H9 (cell line): ENCODE measurements at regions not wholly inside any gene's neighbourhood (a gene's known extent, or its start where the extent isn't known, plus 50 kb on each side); places are given as distances from the start of the nearest gene placed in this dataset.

Source experiments
- DNase-seq: peaks from one replicate; pipeline ENCODE4 v3.0.0-alpha.2; 2017
- H2AFZ ChIP-seq: one replicate; pipeline ENCODE4 v1.6.1; 2013; ENCODE audit warnings: mild to moderate bottlenecking, low read length, control low read depth, moderate library complexity
- H2AK5ac ChIP-seq: 2 replicates; pipeline ENCODE4 v1.6.1; 2013; ENCODE audit warnings: low read length, control low read depth, mixed read lengths; ENCODE audit not compliant: insufficient read length
- H2BK120ac ChIP-seq: one replicate; pipeline ENCODE4 v1.6.1; 2013; ENCODE audit warnings: low read depth, mild to moderate bottlenecking, low read length, control low read depth, inconsistent platforms; ENCODE audit not compliant: poor library complexity, severe bottlenecking
- H2BK12ac ChIP-seq: 2 replicates; pipeline ENCODE4 v1.6.1; 2013; ENCODE audit warnings: low read length, control low read depth, mixed read lengths, low read depth; ENCODE audit not compliant: insufficient read length
- H2BK15ac ChIP-seq: 2 replicates; pipeline ENCODE4 v1.6.1; 2013; ENCODE audit warnings: low read depth, low read length, control low read depth
- H2BK20ac ChIP-seq: one replicate; pipeline ENCODE4 v1.6.1; 2013; ENCODE audit warnings: low read depth, mild to moderate bottlenecking, low read length, control low read depth, inconsistent platforms; ENCODE audit not compliant: poor library complexity, severe bottlenecking
- H2BK5ac ChIP-seq: 2 replicates; pipeline ENCODE4 v1.6.1; 2013; ENCODE audit warnings: low read length, control low read depth, mixed read lengths; ENCODE audit not compliant: insufficient read length
- H3K14ac ChIP-seq: 2 replicates; pipeline ENCODE4 v1.6.1; 2013; ENCODE audit warnings: low read length, control low read depth; ENCODE audit not compliant: insufficient read depth
- H3K18ac ChIP-seq: 2 replicates; pipeline ENCODE4 v1.6.1; 2013; ENCODE audit warnings: low read depth, mild to moderate bottlenecking, mixed read lengths, low read length, control low read depth; ENCODE audit not compliant: insufficient read length
- H3K23ac ChIP-seq: 2 replicates; pipeline ENCODE4 v1.6.1; 2013; ENCODE audit warnings: low read length, control low read depth, mixed read lengths, low read depth; ENCODE audit not compliant: insufficient read length
- H3K23me2 ChIP-seq: 2 replicates; pipeline ENCODE4 v1.6.1; 2013; ENCODE audit warnings: low read depth, mild to moderate bottlenecking, mixed read lengths, low read length, control low read depth; ENCODE audit not compliant: insufficient read length, poor library complexity, severe bottlenecking
- H3K27ac ChIP-seq: 2 replicates; pipeline ENCODE4 v1.5.1; 2013; ENCODE audit warnings: low read length, control low read depth, mixed read lengths, low read depth; ENCODE audit not compliant: insufficient read length
- H3K27me3 ChIP-seq: 2 replicates; pipeline ENCODE4 v1.6.1; 2013; ENCODE audit warnings: low read length, control low read depth, inconsistent platforms; ENCODE audit not compliant: insufficient read depth
- H3K4ac ChIP-seq: 2 replicates; pipeline ENCODE4 v1.6.1; 2013; ENCODE audit warnings: low read depth, mild to moderate bottlenecking, control low read depth, inconsistent platforms, low read length, moderate library complexity
- H3K4me1 ChIP-seq: 2 replicates; pipeline ENCODE4 v1.6.1; 2013; ENCODE audit warnings: low read length, control low read depth, inconsistent platforms; ENCODE audit not compliant: insufficient read depth
- H3K4me2 ChIP-seq: 2 replicates; pipeline ENCODE4 v1.6.1; 2013; ENCODE audit warnings: low read length, control low read depth, mixed read lengths; ENCODE audit not compliant: insufficient read length, insufficient read depth
- H3K56ac ChIP-seq: 2 replicates; pipeline ENCODE4 v1.6.1; 2013; ENCODE audit warnings: low read depth, mild to moderate bottlenecking, mixed read lengths, low read length, control low read depth; ENCODE audit not compliant: insufficient read length
- H3K79me1 ChIP-seq: 2 replicates; pipeline ENCODE4 v1.6.1; 2013; ENCODE audit warnings: low read depth, mild to moderate bottlenecking, moderate library complexity, low read length, control low read depth, inconsistent platforms; ENCODE audit not compliant: insufficient read depth, poor library complexity, severe bottlenecking
- H3K79me2 ChIP-seq: 2 replicates; pipeline ENCODE4 v1.6.1; 2013; ENCODE audit warnings: low read length, control low read depth, inconsistent platforms; ENCODE audit not compliant: insufficient read depth
- H3K9ac ChIP-seq: 2 replicates; pipeline ENCODE4 v1.6.1; 2013; ENCODE audit warnings: low read length, control low read depth, mixed read lengths; ENCODE audit not compliant: insufficient read length; ENCODE audit errors: extremely low read depth
- H3K9me3 ChIP-seq: one replicate; pipeline ENCODE4 v1.6.1; 2013; ENCODE audit warnings: low read depth, low read length, inconsistent platforms; ENCODE audit not compliant: control insufficient read depth
- H3T11ph ChIP-seq: one replicate; pipeline ENCODE4 v1.6.1; 2013; ENCODE audit warnings: mild to moderate bottlenecking, low read length, control low read depth, inconsistent platforms
- H4K20me1 ChIP-seq: one replicate; pipeline ENCODE4 v1.6.1; 2013; ENCODE audit not compliant: control insufficient read depth, insufficient read length, insufficient read depth
- H4K5ac ChIP-seq: 2 replicates; pipeline ENCODE4 v1.6.1; 2013; ENCODE audit warnings: low read depth, mild to moderate bottlenecking, mixed read lengths, low read length, control low read depth; ENCODE audit not compliant: insufficient read length
- H4K8ac ChIP-seq: replicated peaks from 2 replicates; pipeline ENCODE4 v1.6.1; 2013; ENCODE audit warnings: low read length, control low read depth, mixed read lengths, low read depth; ENCODE audit not compliant: insufficient read length
- H4K91ac ChIP-seq: 2 replicates; pipeline ENCODE4 v1.6.1; 2013; ENCODE audit warnings: low read depth, mild to moderate bottlenecking, moderate library complexity, mixed read lengths, low read length, control low read depth; ENCODE audit not compliant: insufficient read length
- H3K27ac Mint-ChIP-seq, 3 experiments: 2 replicates in 2 of 3; 3 replicates in 1 of 3; pipeline ENCODE4 v1.8.0; 2020 to 2021; ENCODE audit warnings: mixed read lengths in 3 of 3, mild to moderate bottlenecking in 1 of 3, moderate library complexity in 1 of 3
- H3K27me3 Mint-ChIP-seq: 2 replicates; pipeline ENCODE4 v1.8.0; 2021; ENCODE audit warnings: low read depth, mild to moderate bottlenecking, moderate library complexity, mixed read lengths
- H3K36me3 Mint-ChIP-seq, 3 experiments: 2 replicates in 2 of 3; 3 replicates in 1 of 3; pipeline ENCODE4 v1.8.0; 2020 to 2021; ENCODE audit warnings: low read depth in 3 of 3, mixed read lengths in 3 of 3; ENCODE audit not compliant: insufficient read depth in 1 of 3
- H3K4me1 Mint-ChIP-seq, 2 experiments: 2 replicates each; pipeline ENCODE4 v1.8.0; 2020; ENCODE audit warnings: mixed read lengths in 2 of 2
- H3K4me3 Mint-ChIP-seq, 2 experiments: 2 replicates in 1 of 2; 3 replicates in 1 of 2; pipeline ENCODE4 v1.8.0; 2020 to 2021; ENCODE audit warnings: mild to moderate bottlenecking in 2 of 2, mixed read lengths in 2 of 2, moderate library complexity in 1 of 2
- H3K9me3 Mint-ChIP-seq, 2 experiments: 2 replicates in 1 of 2; 3 replicates in 1 of 2; pipeline ENCODE4 v1.8.0; 2020; ENCODE audit warnings: mild to moderate bottlenecking in 2 of 2, mixed read lengths in 2 of 2, moderate library complexity in 1 of 2
- WGBS: extraction: QIAGEN DNeasy Blood & Tissue Kit; methylation state at CpG from one replicate; pipeline ENCODE4 v1.1.7; 2013; ENCODE audit warnings: missing lambda C conversion rate, low lambda C conversion rate, mixed read lengths; ENCODE audit not compliant: insufficient read length; ENCODE audit errors: extremely low coverage; 5-methylcytosine and 5-hydroxymethylcytosine counted together
- TF ChIP-seq, protein P1 (sequence below): fragments of 200-600 bp; sonication (generic); conservative IDR thresholded peaks from 3 replicates; pipeline ENCODE4 v1.8.0; 2021; ENCODE audit warnings: antibody characterized with exemption, mild to moderate bottlenecking

- H3K9me3 Mint-ChIP-seq = peaks cover 5 to 7% of the 10 kb centered on the region in 2 experiments; a peak in 3 of 5 replicates
- H3K4me1 Mint-ChIP-seq = peaks cover 11 to 13% of the 10 kb centered on the region in 2 experiments
- peaks cover 0 to 11% (median 0%) of the 10 kb centered on the region in 3 experiments; a peak in 3 of 7 replicates for H3K36me3 Mint-ChIP-seq
- Histone ChIP-seq H3K4ac (no peak overlapping the region), H3K79me1 (no peaks in the 10 kb centered on the region), H4K20me1 (no peaks in the 10 kb centered on the region), H3K56ac (no peak overlapping the region), H3K23me2 (no peaks in the 10 kb centered on the region), H2BK120ac (no peak overlapping the region), H3K18ac (no peak overlapping the region), H2BK20ac (no peak overlapping the region), H2BK5ac (no peak overlapping the region), H2BK12ac (no peak overlapping the region), H3K23ac (no peak overlapping the region), H3K27me3 (no peaks in the 10 kb centered on the region), H4K91ac (no peak overlapping the region), H3T11ph (no peak overlapping the region), H3K9me3 (no peaks in the 10 kb centered on the region), H4K5ac (no peak overlapping the region), H3K14ac (no peak overlapping the region), H2AK5ac (no peak overlapping the region), H3K27ac (no peak overlapping the region), H3K4me1 (peaks cover 8% of the 10 kb centered on the region; the same call in 1 of the 2 replicates), H2AFZ (no peak overlapping the region), H2BK15ac (no peak overlapping the region), H3K9ac (no peak overlapping the region), H3K4me2 (no peak overlapping the region), H3K79me2 (no peaks in the 10 kb centered on the region), H4K8ac (no peak overlapping the region)
- H3K27ac Mint-ChIP-seq = no peak overlapping the region
- WGBS = no CpG with 5 or more reads among the region's 7 CpGs
- DNase-seq = no peak
- H3K27me3 Mint-ChIP-seq = no peaks in the 10 kb centered on the region
- no peak overlapping the region for H3K4me3 Mint-ChIP-seq
- TF ChIP-seq, protein P1, sequence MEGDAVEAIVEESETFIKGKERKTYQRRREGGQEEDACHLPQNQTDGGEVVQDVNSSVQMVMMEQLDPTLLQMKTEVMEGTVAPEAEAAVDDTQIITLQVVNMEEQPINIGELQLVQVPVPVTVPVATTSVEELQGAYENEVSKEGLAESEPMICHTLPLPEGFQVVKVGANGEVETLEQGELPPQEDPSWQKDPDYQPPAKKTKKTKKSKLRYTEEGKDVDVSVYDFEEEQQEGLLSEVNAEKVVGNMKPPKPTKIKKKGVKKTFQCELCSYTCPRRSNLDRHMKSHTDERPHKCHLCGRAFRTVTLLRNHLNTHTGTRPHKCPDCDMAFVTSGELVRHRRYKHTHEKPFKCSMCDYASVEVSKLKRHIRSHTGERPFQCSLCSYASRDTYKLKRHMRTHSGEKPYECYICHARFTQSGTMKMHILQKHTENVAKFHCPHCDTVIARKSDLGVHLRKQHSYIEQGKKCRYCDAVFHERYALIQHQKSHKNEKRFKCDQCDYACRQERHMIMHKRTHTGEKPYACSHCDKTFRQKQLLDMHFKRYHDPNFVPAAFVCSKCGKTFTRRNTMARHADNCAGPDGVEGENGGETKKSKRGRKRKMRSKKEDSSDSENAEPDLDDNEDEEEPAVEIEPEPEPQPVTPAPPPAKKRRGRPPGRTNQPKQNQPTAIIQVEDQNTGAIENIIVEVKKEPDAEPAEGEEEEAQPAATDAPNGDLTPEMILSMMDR = no peak
These were observed 101.6 kb upstream of the KCNK2 start for GRCh38 chr1:214980921-214981320.
